K562 (cell line): ENCODE measurements at regions not wholly inside any gene's neighbourhood (a gene's known extent, or its start where the extent isn't known, plus 50 kb on each side); places are given as distances from the start of the nearest gene placed in this dataset.

Experiments
- ATAC-seq: fragments of 200-7000 bp; cut with Tn5 transposase; 3 replicates; pipeline ENCODE4 v1.9.1; 2020; ENCODE audit warnings: moderate library complexity
- BruUV-seq: library from RNA; stranded (reverse); fragments of 400-500 nt; replicated peaks from 2 replicates; lab custom pipeline; 2021; lab: Mats Ljungman, UMichigan
- CTCF ChIA-PET: fragments of 300-600 bp; formaldehyde crosslinking; extraction: SDS; loops from one replicate; lab custom pipeline; 2021; ENCODE audit warnings: low intra/inter-chr PET ratio; lab: Yijun Ruan, JAX
- POLR2A ChIA-PET: fragments of 300-600, 350-650 bp; sonication (Branson Sonifier 250); formaldehyde crosslinking; extraction: SDS; loops from one replicate; lab custom pipeline; 2021; ENCODE audit warnings: antibody characterized with exemption, inconsistent platforms; lab: Yijun Ruan, JAX
- DNase-seq, 4 experiments: peaks; one replicate each; pipeline versions ENCODE4 v3.0.0 to v3.0.0-alpha.2; 2011 to 2018; ENCODE audit warnings: low spot score in 3 of 4, mixed read lengths in 3 of 4; ENCODE audit errors: extremely low read depth in 1 of 4
- FAIRE-seq: peaks from 2 replicates; lab custom pipeline; 2011; peaks lifted over from hg19 to GRCh38; lab: Jason Lieb, UNC
- H2AFZ ChIP-seq: 2 replicates; pipeline ENCODE4 v1.6.0; 2011; ENCODE audit warnings: low read depth, low read length, control low read depth, inconsistent platforms
- H3K27ac ChIP-seq: fragments of 200-600 bp; 3 replicates; pipeline ENCODE4 v1.8.0; 2011; ENCODE audit warnings: low read depth, mild to moderate bottlenecking, control low read depth, inconsistent platforms, low read length, moderate library complexity, mixed read lengths; ENCODE audit errors: extremely low read depth
- H3K27me3 ChIP-seq, 2 experiments: fragments of 300-600 bp in 1 of 2; 2 replicates in 1 of 2; 3 replicates in 1 of 2; pipeline versions ENCODE4 v1.6.0 to v1.8.0; 2011; ENCODE audit warnings: inconsistent platforms in 2 of 2, low read length in 2 of 2, mild to moderate bottlenecking in 1 of 2, mixed read lengths in 1 of 2, moderate library complexity in 1 of 2; ENCODE audit not compliant: control insufficient read depth in 2 of 2, insufficient read depth in 2 of 2
- H3K36me3 ChIP-seq: fragments of 300-600 bp; 3 replicates; pipeline ENCODE4 v1.8.0; 2011; ENCODE audit warnings: mild to moderate bottlenecking, low read length, inconsistent platforms; ENCODE audit not compliant: control insufficient read depth, insufficient read depth
- H3K4me1 ChIP-seq, 2 experiments: fragments of 200-600 bp in 1 of 2; replicated peaks in 1 of 2; 2 replicates in 1 of 2; 3 replicates in 1 of 2; pipeline versions ENCODE4 v1.5.1 to v1.8.0; 2011; ENCODE audit warnings: inconsistent platforms in 2 of 2, low read length in 2 of 2, mild to moderate bottlenecking in 1 of 2, mixed read lengths in 1 of 2, moderate library complexity in 1 of 2; ENCODE audit not compliant: control insufficient read depth in 2 of 2, insufficient read depth in 2 of 2
- H3K4me2 ChIP-seq: 2 replicates; pipeline ENCODE4 v1.6.1; 2011; ENCODE audit warnings: low read length, control low read depth, inconsistent platforms, mixed read lengths; ENCODE audit not compliant: insufficient read depth
- H3K4me3 ChIP-seq: fragments of 200-600 bp; sonication (generic), shearing (Covaris generic); 2 replicates; pipeline ENCODE4 v1.5.1; 2016; ENCODE audit warnings: control low read depth, inconsistent platforms
- H3K79me2 ChIP-seq: fragments of 200-600 bp; 3 replicates; pipeline ENCODE4 v1.8.0; 2011; ENCODE audit warnings: low read length, inconsistent platforms; ENCODE audit not compliant: control insufficient read depth, insufficient read depth
- H3K9ac ChIP-seq, 2 experiments: 2 replicates each; pipeline versions ENCODE4 v1.6.0 to v1.6.1; 2011; ENCODE audit warnings: low read depth in 2 of 2, low read length in 2 of 2, control low read depth in 1 of 2, inconsistent platforms in 1 of 2, mild to moderate bottlenecking in 1 of 2, mixed read lengths in 1 of 2; ENCODE audit not compliant: insufficient read depth in 1 of 2
- H3K9me1 ChIP-seq: one replicate; pipeline ENCODE4 v1.6.0; 2011; ENCODE audit warnings: inconsistent platforms, mild to moderate bottlenecking, low read length, moderate library complexity; ENCODE audit not compliant: control insufficient read depth, insufficient read depth
- H3K9me3 ChIP-seq: replicated peaks from 2 replicates; pipeline ENCODE4 v1.5.1; 2011; ENCODE audit warnings: low read depth, low read length, inconsistent platforms; ENCODE audit not compliant: control insufficient read depth, insufficient read depth
- H4K20me1 ChIP-seq: replicated peaks from 2 replicates; pipeline ENCODE4 v1.6.1; 2011; ENCODE audit warnings: low read length, inconsistent platforms, mixed read lengths; ENCODE audit not compliant: control insufficient read depth, insufficient read depth
- CHD2 ChIP-seq: IDR thresholded peaks from 2 replicates; pipeline ENCODE4 v1.6.1; 2011; ENCODE audit warnings: low read depth, low read length
- COPS2 ChIP-seq: fragments of 450-650 bp; conservative IDR thresholded peaks from 2 replicates; pipeline ENCODE4 v1.6.1; 2016; ENCODE audit warnings: mild to moderate bottlenecking, moderate library complexity
- MCM7 ChIP-seq, 2 experiments: fragments of 450-650 bp; IDR thresholded peaks; 2 replicates each; pipeline ENCODE4 v1.6.1; 2016 to 2018
- ZBTB34 ChIP-seq: fragments of 250-450 bp; sonication (Bioruptor Pico); IDR thresholded peaks from 2 replicates; pipeline ENCODE4 v1.8.0; 2021; ENCODE audit warnings: mild to moderate bottlenecking, moderate library complexity
- ZC3H4 ChIP-seq: sonication (generic); formaldehyde crosslinking; IDR thresholded peaks from 2 replicates; pipeline ENCODE4 v1.9.0; 2021; ENCODE audit warnings: missing genetic modification reagents, borderline replicate concordance
- ZEB2 ChIP-seq: fragments of 450-650 bp; IDR thresholded peaks from 2 replicates; pipeline ENCODE4 v1.6.1; 2016
- ZFX ChIP-seq: sonication (generic); formaldehyde crosslinking; IDR thresholded peaks from 2 replicates; pipeline ENCODE4 v1.8.0; 2022; ENCODE audit warnings: mild to moderate bottlenecking, missing genetic modification reagents, moderate library complexity
- ZNF324 ChIP-seq: fragments of 250-450 bp; sonication (Bioruptor Pico); IDR thresholded peaks from 2 replicates; pipeline ENCODE4 v1.4.0; 2020; ENCODE audit warnings: mild to moderate bottlenecking
- ZNF347 ChIP-seq: fragments of 450-650 bp; formaldehyde crosslinking; IDR thresholded peaks from 2 replicates; pipeline ENCODE4 v1.4.0; 2020; ENCODE audit warnings: low read depth, mild to moderate bottlenecking, moderate library complexity
- ZNF408 ChIP-seq: fragments of 250-450 bp; sonication (Bioruptor Pico); IDR thresholded peaks from 2 replicates; pipeline ENCODE4 v1.4.0; 2020; ENCODE audit warnings: low read depth, mild to moderate bottlenecking, moderate library complexity
- ZNF444 ChIP-seq: fragments of 250-450 bp; sonication (Bioruptor Pico); IDR thresholded peaks from 2 replicates; pipeline ENCODE4 v1.4.0; 2020; ENCODE audit warnings: mild to moderate bottlenecking, moderate library complexity
- WGBS: fragments of 100-300 bp; shearing (Covaris generic); methylation state at CpG from one replicate; pipeline ENCODE4 v1.1.6; 2016; ENCODE audit warnings: low coverage, mixed read lengths; ENCODE audit not compliant: insufficient coverage; ENCODE audit errors: missing lambda C conversion rate; 5-methylcytosine and 5-hydroxymethylcytosine counted together
- in situ Hi-C: fragments of 300-500 bp; cut with MboI; formaldehyde crosslinking; loops from 4 replicates; pipeline ENCODE4 v1.15.0; 2018; ENCODE audit warnings: inconsistent platforms, mixed read lengths
- intact Hi-C: fragments of 100-400 bp; cut with micrococcal nuclease; formaldehyde crosslinking; loops from 2 replicates; pipeline ENCODE4 v1.14.2; 2022
- TF ChIP-seq, protein P1 (sequence below), 3 experiments: fragments of 200-800 bp in 1 of 3; sonication (Bioruptor generic) in 1 of 3; sonication (generic) in 1 of 3; formaldehyde crosslinking in 1 of 3; IDR thresholded peaks; 2 replicates each; pipeline versions ENCODE4 v1.6.1 to v1.8.0; 2016 to 2022; ENCODE audit warnings: mild to moderate bottlenecking in 2 of 3, missing compliant biosample characterization in 2 of 3, missing genetic modification characterization in 2 of 3, missing genetic modification reagents in 1 of 3
- TF ChIP-seq, protein P2 (sequence below), 3 experiments: IDR thresholded peaks in 2 of 3; conservative IDR thresholded peaks in 1 of 3; 2 replicates each; pipeline ENCODE4 v1.5.1; 2011 to 2012; ENCODE audit warnings: low read length in 3 of 3, mild to moderate bottlenecking in 3 of 3, control low read depth in 2 of 3, improper control_type of control experiment in 1 of 3, inconsistent platforms in 1 of 3, low read depth in 1 of 3, mixed read lengths in 1 of 3, moderate library complexity in 1 of 3; ENCODE audit not compliant: insufficient read depth in 2 of 3
- TF ChIP-seq, protein P3 (sequence below): IDR thresholded peaks from 2 replicates; pipeline ENCODE4 v1.6.1; 2011; ENCODE audit not compliant: insufficient read length; ENCODE audit errors: extremely low read depth

DNA sequence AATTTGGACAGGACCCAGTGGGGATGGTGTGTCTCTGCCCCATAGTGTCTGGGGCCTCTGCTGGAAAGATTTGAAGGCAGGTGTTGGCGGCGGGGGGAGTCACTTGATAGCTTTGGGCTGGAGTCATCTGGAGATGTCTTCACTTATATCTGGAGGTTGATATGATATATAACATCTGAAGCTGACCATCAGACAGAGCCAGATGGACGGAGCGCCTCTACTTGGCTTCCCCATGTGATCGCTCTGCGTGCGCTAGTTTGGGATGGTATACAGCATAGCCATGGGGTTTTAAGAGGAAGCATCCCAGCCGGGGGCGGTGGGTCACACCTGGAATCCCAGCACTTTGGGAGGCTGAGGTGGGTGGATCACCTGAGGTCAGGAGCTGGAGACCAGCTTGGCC is 130.7 kb upstream of the NLRP1 start:
- Histone ChIP-seq H3K79me2 (no peaks in the 10 kb centered on the region), H3K9me3 (no peaks in the 10 kb centered on the region), H3K27me3 (peaks cover 2 to 16% of the 10 kb centered on the region in 2 experiments; a peak in 3 of 5 replicates), H3K36me3 (no peaks in the 10 kb centered on the region), H4K20me1 (no peaks in the 10 kb centered on the region), H3K9me1 (no peaks in the 10 kb centered on the region), H3K9ac (no peak overlapping the region; a peak in 1 of 4 replicates), H3K4me3 (no peak overlapping the region), H3K4me1 (no peaks in the 10 kb centered on the region)
- BruUV-seq: no TSS peak
- ChIA-PET POLR2A (no interaction called here), CTCF (no interaction called here)
- WGBS: 0% methylated on average over 9 of the region's 9 CpGs
- FAIRE-seq (no peak), DNase-seq (no peak)
- in situ Hi-C loops: loop anchor here (25.0 kb wide), 1 partner anchor 697 kb away; no protein-coding TSS in a partner anchor
- TF ChIP-seq, protein P1, sequence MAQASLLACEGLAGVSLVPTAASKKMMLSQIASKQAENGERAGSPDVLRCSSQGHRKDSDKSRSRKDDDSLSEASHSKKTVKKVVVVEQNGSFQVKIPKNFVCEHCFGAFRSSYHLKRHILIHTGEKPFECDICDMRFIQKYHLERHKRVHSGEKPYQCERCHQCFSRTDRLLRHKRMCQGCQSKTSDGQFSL (CRISPR knock-in tag; IDR thresholded peaks at IDR 0.05): no peak
- TF ChIP-seq, protein P1 (tag; IDR thresholded peaks at IDR 0.05): no peak
- TF ChIP-seq, protein P2, sequence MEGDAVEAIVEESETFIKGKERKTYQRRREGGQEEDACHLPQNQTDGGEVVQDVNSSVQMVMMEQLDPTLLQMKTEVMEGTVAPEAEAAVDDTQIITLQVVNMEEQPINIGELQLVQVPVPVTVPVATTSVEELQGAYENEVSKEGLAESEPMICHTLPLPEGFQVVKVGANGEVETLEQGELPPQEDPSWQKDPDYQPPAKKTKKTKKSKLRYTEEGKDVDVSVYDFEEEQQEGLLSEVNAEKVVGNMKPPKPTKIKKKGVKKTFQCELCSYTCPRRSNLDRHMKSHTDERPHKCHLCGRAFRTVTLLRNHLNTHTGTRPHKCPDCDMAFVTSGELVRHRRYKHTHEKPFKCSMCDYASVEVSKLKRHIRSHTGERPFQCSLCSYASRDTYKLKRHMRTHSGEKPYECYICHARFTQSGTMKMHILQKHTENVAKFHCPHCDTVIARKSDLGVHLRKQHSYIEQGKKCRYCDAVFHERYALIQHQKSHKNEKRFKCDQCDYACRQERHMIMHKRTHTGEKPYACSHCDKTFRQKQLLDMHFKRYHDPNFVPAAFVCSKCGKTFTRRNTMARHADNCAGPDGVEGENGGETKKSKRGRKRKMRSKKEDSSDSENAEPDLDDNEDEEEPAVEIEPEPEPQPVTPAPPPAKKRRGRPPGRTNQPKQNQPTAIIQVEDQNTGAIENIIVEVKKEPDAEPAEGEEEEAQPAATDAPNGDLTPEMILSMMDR (IDR thresholded peaks at IDR 0.05 in 2 of 3, conservative IDR thresholded peaks at IDR 0.05 in 1 of 3; ENCODE audit: insufficient read depth in 2 of 3, low read depth in 1 of 3, low read length in 3 of 3): no peak
- TF ChIP-seq CHD2 (no peak), ZNF408 (CRISPR knock-in tag) (no peak), ZBTB34 (no peak), ZNF347 (no peak), ZFX (CRISPR knock-in tag) (no peak), MCM7 (IDR thresholded peaks at IDR 0.05) (no peak), COPS2 (no peak), ZEB2 (no peak), ZNF444 (no peak), ZNF324 (no peak), ZC3H4 (CRISPR knock-in tag) (no peak)
- TF ChIP-seq, protein P3, sequence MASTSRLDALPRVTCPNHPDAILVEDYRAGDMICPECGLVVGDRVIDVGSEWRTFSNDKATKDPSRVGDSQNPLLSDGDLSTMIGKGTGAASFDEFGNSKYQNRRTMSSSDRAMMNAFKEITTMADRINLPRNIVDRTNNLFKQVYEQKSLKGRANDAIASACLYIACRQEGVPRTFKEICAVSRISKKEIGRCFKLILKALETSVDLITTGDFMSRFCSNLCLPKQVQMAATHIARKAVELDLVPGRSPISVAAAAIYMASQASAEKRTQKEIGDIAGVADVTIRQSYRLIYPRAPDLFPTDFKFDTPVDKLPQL: no peak
- TF ChIP-seq, all 486 proteins: peak for 0
- H3K4me2 ChIP-seq: no peak overlapping the region
- H3K27ac ChIP-seq: no peak overlapping the region
- no peak overlapping the region for H2AFZ ChIP-seq
- ATAC-seq: no peak
- intact Hi-C loops: no loop called here
